ENCODE measurements at regions not wholly inside any gene's neighbourhood (a gene's known extent, or its start where the extent isn't known, plus 50 kb on each side); places are given as distances from the start of the nearest gene placed in this dataset.
"Not testable (repeated sequence)": the region's sequence is repeated elsewhere in the genome, so short reads cannot be mapped to it uniquely, and the experiment has no call there.

DNA sequence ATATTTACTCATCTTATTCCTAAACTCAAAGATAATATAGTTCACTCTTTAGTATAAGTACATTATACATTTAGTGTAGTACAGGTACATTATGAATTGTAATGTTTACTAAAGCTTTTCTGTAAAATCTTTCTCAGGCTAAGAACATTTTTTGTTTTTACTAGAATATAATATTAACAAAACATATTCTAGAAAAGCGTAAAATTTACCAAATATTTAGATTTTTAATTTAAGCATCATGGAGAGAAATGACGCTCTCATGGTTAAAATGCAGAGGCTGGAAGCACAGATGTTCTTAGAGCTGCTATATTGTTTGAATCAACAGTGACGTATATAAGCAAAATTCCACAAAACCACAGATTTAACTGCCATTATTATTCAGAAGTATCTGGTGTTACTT lies 54.7 kb upstream of the NBPF15 start:
- DNase-seq, result not testable (repeated sequence)

DNA sequence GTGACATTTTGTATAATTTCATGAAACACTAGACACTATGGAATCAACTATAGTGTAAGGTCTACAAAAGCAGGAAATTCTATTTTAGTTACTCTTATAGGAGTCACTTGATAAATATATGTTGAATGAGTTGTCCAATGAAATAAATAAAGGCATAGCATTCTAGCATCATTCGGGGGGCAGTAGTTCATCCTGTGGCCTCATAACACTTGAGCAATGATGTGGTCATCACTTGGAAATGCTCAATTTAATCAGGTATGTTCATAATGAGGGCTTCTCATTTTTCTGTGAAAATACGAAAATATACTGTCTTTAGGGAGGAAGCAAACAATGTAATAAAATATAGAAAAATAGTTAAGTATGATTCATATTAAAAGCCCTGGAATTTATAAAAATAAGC lies 55.4 kb upstream of the NBPF15 start:
- not testable (repeated sequence) for DNase-seq

DNA sequence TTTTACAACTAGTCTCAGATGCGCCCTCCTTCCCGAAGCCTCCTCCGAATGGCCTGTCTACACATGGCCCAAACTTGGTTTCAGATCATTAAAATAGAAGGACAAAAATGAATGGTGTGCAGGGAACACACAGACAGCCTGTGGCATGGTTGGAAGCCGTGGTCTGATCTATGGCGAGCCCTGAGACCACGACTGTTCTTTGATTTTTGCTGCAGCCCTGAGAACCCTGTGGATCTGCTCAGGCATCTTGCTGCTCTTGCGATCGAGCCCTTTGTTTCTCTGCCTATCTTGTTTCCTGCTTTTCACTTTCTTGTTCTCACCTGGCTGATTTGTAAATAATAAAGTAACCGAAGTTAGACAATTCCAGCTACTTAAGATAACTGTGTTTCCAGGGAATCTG lies 57.0 kb upstream of the NBPF15 start:
- not testable (repeated sequence) for DNase-seq

DNA sequence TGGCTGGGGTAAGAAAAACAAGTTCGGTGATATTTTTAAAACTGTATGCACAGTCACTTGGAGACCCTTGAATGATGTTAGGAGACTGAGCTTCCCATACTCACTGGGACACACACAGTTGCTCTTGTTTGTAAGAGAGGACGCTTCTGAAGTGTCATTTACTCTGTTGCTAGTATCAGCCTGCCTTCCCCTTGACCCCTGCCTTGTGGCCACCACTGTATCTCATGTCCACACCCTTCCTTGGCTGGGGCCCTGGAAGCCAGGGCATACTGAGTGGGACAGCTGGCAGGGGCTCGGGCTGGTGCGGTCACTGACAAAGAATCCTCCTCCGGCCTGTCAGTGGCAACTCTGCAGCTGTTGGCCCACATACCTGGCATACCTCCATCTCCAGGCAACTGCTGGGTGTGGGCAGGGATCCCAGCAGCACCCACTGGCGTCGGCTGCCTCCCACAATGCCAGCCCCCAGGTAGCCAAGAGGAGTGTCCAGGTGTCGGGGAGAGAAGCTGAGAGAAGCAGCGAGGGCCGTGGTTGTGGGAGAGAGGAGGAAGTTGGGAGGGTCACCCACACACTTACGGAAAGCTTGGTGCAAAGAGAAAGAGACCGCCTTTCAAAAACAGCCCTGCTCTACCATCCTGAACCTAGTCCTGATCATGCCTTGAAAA lies 58.2 kb upstream of the NBPF15 start:
- DNase-seq, result not testable (repeated sequence)

DNA sequence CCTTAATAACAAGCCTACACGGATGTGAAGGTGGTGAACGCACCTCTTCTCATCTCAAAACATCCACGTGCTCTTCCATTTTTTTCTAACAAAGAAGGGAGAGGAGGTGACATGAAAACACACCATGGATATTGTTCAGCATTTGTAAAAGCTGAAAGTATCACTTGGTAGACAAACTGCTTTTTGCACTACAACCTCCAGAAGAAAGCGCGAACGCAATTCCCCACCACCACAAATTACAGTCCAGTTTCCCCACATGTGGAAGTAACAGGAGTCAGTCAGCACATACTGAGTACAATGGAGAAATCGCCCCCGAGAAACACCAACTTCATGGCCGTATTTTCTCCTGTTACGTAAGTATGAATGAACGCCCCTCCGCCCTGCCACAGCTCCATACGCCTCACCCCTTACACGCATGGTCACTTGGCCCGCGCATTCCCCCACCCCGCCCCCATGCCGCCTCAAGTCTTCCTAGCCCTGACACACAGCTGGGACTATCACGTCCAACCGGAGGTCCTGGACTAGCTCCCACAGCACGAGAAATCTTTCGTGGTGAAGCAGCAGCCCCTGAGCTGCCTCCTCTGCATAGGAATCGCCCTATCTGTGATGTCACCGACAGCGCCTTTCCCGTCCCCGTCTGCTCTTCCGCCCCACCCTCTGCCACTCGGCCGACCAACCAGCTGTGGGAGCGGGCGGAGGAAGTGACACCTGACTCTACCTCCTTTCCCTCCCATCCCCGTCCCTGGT lies 62.4 kb upstream of the NBPF15 start:
- DNase-seq, result peak; percentile 47

DNA sequence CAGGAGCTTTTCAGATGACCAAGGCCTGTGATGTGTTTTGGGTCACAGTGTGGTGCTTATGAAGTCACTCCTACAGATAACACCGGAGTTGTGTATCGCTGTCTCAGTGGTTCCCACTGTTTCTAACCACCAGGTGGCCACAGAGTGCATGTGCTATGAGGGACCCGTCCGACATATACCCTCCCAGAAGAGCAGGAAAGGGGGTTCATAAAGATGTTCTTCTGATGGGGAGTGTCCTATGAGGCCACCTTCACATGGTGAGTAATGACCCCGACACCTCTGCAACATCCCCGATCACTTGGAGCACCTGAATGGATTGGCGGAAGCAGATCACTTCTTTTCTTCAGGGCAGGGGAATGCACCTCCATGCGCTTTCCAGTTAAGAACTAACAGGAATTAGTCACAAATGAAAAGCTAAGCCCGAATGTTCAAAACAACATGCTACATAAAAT lies 60.5 kb upstream of the PPIAL4F start:
- not testable (repeated sequence) for DNase-seq

DNA sequence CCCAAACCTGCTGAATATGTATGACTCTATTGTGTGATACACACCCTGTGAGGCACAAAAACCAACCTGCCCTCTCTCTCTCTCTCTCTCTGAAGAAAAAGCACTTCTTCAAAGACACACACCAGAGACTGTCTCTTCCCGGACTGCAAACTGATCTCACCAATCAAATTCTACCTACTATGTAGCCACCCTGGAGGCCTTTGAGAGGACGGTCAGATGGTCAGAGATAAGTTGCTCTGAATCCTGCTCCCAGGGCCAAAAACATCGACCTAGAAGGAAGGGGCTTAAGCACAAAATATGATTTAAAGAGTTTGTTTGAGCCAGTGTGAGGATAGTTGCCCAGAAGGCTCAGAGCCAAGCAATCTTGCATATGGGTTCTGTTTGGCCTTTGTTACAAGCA lies 59.2 kb upstream of the PPIAL4F start:
- not testable (repeated sequence) for DNase-seq

DNA sequence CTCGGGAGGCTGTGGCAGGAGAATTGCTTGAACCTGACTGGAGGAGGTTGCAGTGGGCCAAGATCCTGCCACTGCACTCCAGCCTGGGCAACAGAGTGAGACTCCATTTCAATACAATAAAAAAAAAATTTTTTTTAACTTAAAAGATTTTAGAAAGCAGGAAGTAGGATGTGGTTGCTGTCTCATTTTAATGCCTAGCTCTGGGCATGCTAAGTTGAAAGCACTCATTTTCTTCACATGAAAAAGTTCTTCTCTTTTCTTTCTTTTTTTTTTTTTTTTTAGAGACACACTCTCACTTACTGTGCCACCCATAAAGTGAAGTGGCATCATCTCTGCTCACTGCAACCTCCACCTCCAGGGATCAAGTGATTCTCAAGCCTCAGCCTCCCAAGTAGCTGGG lies 58.4 kb upstream of the PPIAL4F start:
- DNase-seq, result not testable (repeated sequence)

DNA sequence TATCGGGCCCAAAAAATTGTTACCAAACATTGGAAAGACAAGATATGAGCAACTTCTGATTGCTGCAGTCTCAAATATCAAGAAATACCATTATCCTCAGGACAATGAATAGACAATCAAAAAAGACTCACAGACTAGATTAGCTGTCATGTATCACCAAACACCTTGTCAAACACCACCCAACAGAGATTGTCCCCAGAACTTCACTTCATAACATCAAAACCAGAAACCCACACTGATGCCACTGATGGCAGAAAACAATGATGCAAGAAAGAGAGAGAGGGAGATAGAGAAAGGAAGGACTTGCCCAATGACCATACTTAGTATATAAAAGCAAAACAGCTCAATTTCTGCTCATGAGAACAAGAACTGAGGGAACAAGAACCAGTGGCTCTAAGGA lies 56.0 kb upstream of the PPIAL4F start:
- not testable (repeated sequence) for DNase-seq

DNA sequence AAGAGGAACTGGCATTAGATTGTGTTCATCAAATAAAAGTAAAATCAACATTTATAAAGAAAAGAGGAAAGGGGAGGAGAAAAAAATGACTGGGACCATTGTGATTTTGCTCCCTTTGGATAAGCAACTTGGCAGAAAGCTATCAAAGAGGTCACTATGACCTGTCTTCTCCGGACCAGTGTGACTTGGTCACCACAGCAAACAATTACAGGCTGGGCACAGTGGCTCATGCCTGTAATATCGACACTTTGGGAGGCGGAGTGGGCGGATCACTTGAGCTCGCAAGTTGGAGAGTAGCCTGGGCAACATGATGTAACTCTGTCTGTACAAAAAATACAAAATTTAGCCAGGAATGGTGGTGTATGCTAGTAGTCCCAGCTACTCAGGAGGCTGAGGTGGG lies 55.5 kb upstream of the PPIAL4F start:
- DNase-seq, result not testable (repeated sequence)

DNA sequence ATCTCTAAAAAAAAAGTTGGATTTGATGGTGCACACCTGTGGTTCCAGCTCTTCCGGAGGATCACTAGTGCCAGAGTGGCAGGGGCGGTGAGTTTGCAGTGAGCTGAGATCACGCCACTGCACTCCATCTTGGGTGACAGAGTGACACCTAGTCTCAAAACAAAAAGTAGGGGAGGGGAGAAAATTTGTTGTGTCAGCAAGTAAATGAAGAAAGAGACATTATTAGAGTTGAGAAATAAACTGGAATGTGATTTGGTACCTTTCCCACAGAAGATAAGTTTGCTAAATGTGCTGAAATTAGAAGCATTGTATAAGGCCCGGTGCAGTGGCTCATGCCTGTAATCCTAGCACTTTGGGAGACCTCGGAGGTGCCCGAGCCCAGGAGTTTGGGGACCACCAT lies 54.0 kb upstream of the PPIAL4F start:
- not testable (repeated sequence) for DNase-seq

DNA sequence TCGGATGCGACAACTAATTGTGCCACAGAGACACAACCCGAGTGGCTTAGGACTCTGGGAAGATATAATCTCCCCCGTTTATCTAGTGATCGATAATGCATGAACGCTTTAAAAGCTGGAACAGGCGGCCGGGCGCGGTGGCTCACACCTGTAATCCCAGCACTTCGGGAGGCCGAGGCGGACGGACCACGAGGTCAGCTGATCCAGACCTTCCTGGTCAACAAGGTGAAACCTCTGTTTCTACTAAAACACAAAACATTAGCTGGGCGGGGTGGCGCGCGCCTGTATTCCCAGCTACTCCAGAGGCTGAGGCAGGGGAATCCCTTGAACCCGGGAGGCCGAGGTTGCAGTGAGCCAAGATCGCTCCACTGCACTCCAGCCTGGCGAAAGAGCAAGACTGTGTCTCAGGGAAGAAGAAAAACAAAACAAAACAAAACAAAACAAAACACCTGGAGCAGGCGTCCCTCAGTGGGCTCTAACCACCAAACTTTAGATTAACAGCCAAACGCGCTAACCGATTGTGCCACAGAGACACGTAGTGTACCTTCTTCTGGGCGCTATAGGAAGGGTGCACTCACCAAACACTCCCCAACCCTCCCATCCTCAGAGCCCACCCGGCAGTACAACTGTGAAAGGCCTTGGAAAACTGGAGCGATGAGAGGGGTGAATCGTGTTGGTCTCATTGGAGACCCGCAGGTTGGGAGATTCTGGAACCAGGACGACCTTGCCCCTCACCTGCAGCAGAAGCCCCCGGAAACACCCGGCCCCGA lies 53.3 kb upstream of the PPIAL4F start:
- not testable (repeated sequence) for DNase-seq

Data from effector CD4-positive, alpha-beta T cell (primary cell).